ENCODE measurements at regions not wholly inside any gene's neighbourhood (a gene's known extent, or its start where the extent isn't known, plus 50 kb on each side); places are given as distances from the start of the nearest gene placed in this dataset.

DNA sequence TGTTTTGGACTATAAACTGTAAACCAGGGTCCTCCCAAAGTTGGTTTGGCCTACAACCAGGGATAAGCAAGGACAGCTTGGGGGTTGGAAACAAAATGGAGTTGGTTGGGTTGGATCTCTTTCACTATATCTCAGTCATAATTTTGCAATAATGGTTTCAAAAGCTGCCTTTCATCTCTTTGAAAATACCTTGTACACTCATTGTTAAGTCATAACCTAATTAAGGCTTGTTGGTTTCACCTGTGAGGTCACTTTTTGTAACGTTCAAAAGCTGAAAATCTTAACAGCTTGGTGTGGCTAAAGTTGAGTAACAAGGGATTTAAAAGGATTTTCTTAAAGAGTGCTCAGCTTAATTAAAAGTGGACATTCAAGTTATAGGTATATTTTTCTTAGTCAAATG is 476.1 kb downstream of the IPMK start:
- ATAC-seq (no peak), DNase-seq (ENCODE audit: low read depth, low spot score) (no peak)
- no peak for TF ChIP-seq TCF7L2 (IDR thresholded peaks at IDR 0.05; ENCODE audit: low read depth, low read length)
- TF ChIP-seq, protein P1, sequence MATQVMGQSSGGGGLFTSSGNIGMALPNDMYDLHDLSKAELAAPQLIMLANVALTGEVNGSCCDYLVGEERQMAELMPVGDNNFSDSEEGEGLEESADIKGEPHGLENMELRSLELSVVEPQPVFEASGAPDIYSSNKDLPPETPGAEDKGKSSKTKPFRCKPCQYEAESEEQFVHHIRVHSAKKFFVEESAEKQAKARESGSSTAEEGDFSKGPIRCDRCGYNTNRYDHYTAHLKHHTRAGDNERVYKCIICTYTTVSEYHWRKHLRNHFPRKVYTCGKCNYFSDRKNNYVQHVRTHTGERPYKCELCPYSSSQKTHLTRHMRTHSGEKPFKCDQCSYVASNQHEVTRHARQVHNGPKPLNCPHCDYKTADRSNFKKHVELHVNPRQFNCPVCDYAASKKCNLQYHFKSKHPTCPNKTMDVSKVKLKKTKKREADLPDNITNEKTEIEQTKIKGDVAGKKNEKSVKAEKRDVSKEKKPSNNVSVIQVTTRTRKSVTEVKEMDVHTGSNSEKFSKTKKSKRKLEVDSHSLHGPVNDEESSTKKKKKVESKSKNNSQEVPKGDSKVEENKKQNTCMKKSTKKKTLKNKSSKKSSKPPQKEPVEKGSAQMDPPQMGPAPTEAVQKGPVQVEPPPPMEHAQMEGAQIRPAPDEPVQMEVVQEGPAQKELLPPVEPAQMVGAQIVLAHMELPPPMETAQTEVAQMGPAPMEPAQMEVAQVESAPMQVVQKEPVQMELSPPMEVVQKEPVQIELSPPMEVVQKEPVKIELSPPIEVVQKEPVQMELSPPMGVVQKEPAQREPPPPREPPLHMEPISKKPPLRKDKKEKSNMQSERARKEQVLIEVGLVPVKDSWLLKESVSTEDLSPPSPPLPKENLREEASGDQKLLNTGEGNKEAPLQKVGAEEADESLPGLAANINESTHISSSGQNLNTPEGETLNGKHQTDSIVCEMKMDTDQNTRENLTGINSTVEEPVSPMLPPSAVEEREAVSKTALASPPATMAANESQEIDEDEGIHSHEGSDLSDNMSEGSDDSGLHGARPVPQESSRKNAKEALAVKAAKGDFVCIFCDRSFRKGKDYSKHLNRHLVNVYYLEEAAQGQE (IDR thresholded peaks at IDR 0.05; ENCODE audit: insufficient read depth in 1 of 2, low read depth in 2 of 2, low read length in 1 of 2): no peak
- TF ChIP-seq, protein P2, sequence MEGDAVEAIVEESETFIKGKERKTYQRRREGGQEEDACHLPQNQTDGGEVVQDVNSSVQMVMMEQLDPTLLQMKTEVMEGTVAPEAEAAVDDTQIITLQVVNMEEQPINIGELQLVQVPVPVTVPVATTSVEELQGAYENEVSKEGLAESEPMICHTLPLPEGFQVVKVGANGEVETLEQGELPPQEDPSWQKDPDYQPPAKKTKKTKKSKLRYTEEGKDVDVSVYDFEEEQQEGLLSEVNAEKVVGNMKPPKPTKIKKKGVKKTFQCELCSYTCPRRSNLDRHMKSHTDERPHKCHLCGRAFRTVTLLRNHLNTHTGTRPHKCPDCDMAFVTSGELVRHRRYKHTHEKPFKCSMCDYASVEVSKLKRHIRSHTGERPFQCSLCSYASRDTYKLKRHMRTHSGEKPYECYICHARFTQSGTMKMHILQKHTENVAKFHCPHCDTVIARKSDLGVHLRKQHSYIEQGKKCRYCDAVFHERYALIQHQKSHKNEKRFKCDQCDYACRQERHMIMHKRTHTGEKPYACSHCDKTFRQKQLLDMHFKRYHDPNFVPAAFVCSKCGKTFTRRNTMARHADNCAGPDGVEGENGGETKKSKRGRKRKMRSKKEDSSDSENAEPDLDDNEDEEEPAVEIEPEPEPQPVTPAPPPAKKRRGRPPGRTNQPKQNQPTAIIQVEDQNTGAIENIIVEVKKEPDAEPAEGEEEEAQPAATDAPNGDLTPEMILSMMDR (IDR thresholded peaks at IDR 0.05): no peak
- no peak for TF ChIP-seq POLR2AphosphoS5 (IDR thresholded peaks at IDR 0.05; ENCODE audit: low read depth, low read length)
- TF ChIP-seq SIN3A (IDR thresholded peaks at IDR 0.05; ENCODE audit: borderline replicate concordance, insufficient read depth, low read depth, low read length): no peak
- no peak overlapping the region for H3K4me3 ChIP-seq (ENCODE audit: low read depth in 2 of 2, low read length in 2 of 2)
- CTCF ChIA-PET: no interaction called here
- H3K9me3 ChIP-seq (ENCODE audit: control insufficient read depth, insufficient read depth, low read depth, low read length): no peaks in the 10 kb centered on the region
- intact Hi-C loops (cut with micrococcal nuclease; ENCODE audit: unreplicated experiment): no loop called here
- H3K27ac ChIP-seq (ENCODE audit: low read length): no peak overlapping the region
- no peaks in the 10 kb centered on the region for H3K4me1 ChIP-seq (ENCODE audit: control insufficient read depth, insufficient read depth, low read length)
- no peaks in the 10 kb centered on the region for H3K27me3 ChIP-seq (ENCODE audit: control insufficient read depth, insufficient read depth, low read length)
- H3K36me3 ChIP-seq (ENCODE audit: control insufficient read depth, insufficient read depth, low read length): no peaks in the 10 kb centered on the region
- in situ Hi-C loops (cut with HindIII; ENCODE audit: low pct_unique_long_range_greater_than_20kb, low sequenced_read_pairs): no loop called here
- no TSS peak for BruUV-seq (replicated peaks)
- POLR2A ChIA-PET: no interaction called here

DNA sequence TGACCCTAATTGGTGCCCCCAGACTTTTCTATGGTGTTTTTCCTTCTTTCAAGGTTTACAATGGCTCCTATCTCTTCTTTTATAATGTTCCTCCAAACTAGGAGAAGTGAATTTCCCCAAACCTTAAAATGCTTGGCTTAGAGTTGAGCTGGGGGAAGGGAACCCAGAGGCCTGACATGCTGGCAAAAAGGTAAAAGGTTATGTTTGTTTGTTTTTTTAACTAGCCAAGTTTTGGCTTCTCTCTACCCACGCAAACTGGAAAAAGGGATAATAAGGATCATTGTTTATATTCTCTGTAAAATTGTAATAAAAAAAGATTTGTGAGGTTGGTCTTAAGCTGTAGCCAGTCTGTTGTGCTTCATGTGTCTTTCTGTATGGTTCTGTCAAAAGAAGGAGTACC is 477.0 kb downstream of the IPMK start:
- POLR2A ChIA-PET: no interaction called here
- Histone ChIP-seq H3K27ac (ENCODE audit: low read length) (no peak overlapping the region), H3K4me3 (ENCODE audit: low read depth in 2 of 2, low read length in 2 of 2) (no peak overlapping the region), H3K4me1 (ENCODE audit: control insufficient read depth, insufficient read depth, low read length) (no peaks in the 10 kb centered on the region), H3K9me3 (ENCODE audit: control insufficient read depth, insufficient read depth, low read depth, low read length) (no peaks in the 10 kb centered on the region), H3K36me3 (ENCODE audit: control insufficient read depth, insufficient read depth, low read length) (no peaks in the 10 kb centered on the region), H3K27me3 (ENCODE audit: control insufficient read depth, insufficient read depth, low read length) (no peaks in the 10 kb centered on the region)
- in situ Hi-C loops (cut with HindIII; ENCODE audit: low pct_unique_long_range_greater_than_20kb, low sequenced_read_pairs) (no loop called here), intact Hi-C loops (cut with micrococcal nuclease; ENCODE audit: unreplicated experiment) (no loop called here)
- BruUV-seq (replicated peaks): no TSS peak
- no peak for TF ChIP-seq SIN3A (IDR thresholded peaks at IDR 0.05; ENCODE audit: borderline replicate concordance, insufficient read depth, low read depth, low read length)
- TF ChIP-seq POLR2AphosphoS5 (IDR thresholded peaks at IDR 0.05; ENCODE audit: low read depth, low read length): no peak
- TF ChIP-seq, protein P1 (IDR thresholded peaks at IDR 0.05; ENCODE audit: insufficient read depth in 1 of 2, low read depth in 2 of 2, low read length in 1 of 2): no peak
- TF ChIP-seq TCF7L2 (IDR thresholded peaks at IDR 0.05; ENCODE audit: low read depth, low read length): no peak
- TF ChIP-seq, protein P2 (IDR thresholded peaks at IDR 0.05): no peak
- DNase-seq (ENCODE audit: low read depth, low spot score) (no peak), ATAC-seq (no peak)
- CTCF ChIA-PET: no interaction called here

All from Panc1 (cell line).